HG03469 (cell line): ENCODE measurements at regions not wholly inside any gene's neighbourhood (a gene's known extent, or its start where the extent isn't known, plus 50 kb on each side); places are given as distances from the start of the nearest gene placed in this dataset.
"Not testable (repeated sequence)": the region's sequence is repeated elsewhere in the genome, so short reads cannot be mapped to it uniquely, and the experiment has no call there.

Experiments
- ATAC-seq: cut with Tn5 transposase; IDR thresholded peaks from one replicate; pipeline ENCODE4 v1.9.1; 2021; ENCODE audit warnings: mild to moderate bottlenecking, moderate library complexity, moderate number of reproducible peaks; ENCODE audit not compliant: unreplicated experiment

GRCh38 chr6:90463359-90463758 is 123.5 kb downstream of the MAP3K7 start:
- no peak for ATAC-seq

DNA sequence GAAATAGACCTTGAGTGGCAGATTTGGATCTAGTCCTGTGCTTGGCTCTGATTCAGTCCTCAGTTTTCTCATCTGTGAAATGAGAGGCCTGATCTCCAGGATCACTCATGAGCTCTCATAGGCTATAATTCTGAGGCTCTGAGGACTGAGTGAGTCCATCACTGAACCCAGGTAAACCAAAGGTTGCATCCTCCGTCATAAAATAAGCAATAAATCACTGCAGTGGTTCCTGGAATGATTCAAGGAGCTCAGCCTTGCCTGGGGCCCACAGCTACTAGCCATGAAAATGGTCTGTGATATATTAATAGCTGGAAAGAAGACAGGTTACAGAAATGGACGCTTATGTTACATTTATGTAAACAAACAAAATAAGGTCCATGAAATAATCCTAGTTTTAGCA is 124.8 kb downstream of the MAP3K7 start:
- ATAC-seq = no peak

- ATAC-seq = no peak
Measured at GRCh38 chr6:90461383-90461782, 125.5 kb downstream of the MAP3K7 start.

- no peak for ATAC-seq
Measured at GRCh38 chr6:90460051-90460450, 126.8 kb downstream of the MAP3K7 start.

DNA sequence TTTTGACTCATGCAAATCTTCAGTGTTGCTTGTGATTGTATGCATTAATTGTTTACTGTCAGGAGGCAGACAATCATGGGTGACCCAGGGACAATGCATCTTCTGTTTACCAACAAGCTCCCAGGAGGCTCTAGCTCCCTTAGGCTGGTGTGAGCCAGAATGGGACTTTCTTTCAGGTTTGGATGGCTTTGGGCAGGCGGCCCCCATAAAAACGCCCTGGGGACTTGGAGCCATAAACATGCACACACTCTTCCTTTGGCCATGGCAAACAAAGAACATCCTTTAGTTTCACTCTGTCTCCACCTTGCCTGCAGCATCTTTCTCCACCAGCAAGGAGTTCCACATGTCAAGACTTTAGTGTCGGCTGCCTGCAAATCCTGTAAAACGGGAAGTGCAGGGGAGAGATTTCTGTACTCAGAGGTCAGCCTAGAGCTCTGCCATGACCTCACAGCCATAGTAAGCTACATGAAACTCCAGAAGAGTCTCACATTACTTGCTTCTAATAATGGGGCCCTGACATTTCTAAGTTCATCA is 127.6 kb downstream of the MAP3K7 start:
- ATAC-seq = no peak

DNA sequence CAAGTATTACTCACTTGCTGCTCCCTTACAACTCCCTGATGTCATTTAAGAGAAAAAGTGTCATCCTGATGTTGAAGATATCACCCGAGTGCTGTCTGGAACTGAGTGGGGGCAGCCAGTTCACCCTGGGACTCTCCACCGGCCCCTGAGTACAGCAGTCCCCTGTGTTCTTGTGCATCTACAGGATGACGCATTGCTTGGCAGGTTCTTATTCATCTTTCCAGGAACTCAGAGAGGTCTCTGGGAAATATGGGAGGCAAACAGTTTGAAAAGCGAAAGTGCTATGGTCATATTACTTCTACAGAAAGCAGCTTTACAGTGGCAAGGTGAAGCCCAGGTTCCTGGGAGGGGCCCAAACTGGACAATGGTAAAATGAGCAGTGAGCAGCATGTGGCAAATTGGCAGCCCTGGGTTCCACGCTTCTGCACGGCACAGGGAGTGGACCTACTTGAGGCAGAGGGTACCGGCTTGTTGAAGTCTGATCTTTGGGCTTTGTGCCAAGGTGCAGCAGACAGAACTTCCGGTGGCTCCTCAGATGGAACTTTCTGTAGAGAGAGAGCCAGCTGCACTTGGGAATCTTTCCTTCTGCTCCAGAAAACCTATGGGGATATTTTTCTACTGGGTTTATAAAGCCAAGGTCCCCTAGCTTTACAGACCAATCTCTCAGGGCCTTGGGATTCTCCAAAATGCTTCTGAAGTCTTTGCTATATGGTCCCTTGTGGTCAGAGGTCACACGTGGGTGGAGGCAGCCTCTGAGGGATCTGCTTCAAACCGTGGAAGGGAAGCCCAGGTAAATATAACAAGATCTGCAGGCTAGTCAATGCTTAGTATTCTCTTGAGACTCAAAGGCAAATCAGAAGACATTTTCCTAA is 128.3 kb downstream of the MAP3K7 start:
- no peak for ATAC-seq

GRCh38 chr6:90457867-90458259 is 129.0 kb downstream of the MAP3K7 start:
- ATAC-seq = no peak

- not testable (repeated sequence) for ATAC-seq
Measured at GRCh38 chr6:90456997-90457866, 129.6 kb downstream of the MAP3K7 start.

GRCh38 chr6:90456001-90456400 is 130.9 kb downstream of the MAP3K7 start:
- no peak for ATAC-seq

DNA sequence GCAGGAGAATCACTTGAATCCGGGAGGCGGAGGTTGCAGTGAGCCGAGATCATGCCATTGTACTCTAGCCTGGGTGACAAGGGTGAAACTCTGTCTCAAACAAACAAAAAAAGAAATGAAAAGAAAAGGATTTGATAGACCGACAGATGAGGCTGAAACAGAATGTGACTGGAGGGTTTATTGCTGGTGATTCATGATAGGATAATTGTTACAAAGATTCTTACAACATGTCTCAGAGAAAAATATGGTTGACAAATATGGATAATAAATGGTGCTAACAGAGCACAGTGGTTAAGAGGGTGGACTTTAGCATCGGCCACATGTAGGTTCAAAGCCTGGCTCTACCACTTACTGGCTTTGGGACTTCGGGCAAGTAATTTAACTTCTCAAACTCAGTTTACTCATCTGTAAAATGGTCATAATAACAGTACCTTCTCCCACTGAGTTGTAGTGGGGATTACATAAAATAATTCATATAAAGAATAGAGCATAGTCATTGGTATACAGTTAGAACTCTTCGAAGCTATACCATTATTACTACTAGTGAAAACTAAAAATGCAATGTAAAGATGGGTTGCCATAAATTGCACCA is 131.9 kb downstream of the MAP3K7 start:
- no peak for ATAC-seq

DNA sequence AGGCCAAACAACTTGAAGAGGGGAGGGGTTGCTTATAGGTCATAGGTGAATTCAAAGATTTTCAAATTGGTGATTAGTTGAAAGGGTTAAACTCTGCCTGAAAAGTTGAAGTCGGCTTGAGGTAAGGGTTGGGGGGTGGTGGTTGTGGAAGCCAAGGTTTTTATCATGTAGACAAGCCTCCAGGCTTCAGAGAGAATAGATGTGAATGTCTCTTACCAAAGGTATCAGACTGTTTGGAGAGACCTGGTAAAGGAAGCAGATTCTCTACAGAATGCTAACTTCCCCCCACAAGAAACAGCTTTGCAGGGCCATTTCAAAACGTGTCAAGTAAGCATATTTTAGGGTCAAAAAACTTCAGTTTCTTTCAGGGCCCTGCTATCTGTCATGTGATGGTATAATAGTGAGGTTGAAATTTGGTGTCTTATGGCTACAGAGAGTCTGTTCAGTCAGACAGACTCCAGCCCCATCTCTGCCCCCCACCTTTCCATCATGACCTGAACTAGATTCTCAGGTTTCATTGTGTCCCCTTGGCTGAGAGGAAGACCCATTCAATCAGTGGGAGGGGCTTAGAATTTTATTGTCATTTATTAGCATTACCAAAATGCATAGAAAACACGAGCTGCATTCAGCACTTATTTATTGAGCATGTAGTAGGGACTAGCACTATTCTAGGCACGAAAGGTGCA is 136.5 kb downstream of the MAP3K7 start:
- ATAC-seq = no peak

GRCh38 chr6:90449311-90449710 is 137.6 kb downstream of the MAP3K7 start:
- ATAC-seq = no peak

DNA sequence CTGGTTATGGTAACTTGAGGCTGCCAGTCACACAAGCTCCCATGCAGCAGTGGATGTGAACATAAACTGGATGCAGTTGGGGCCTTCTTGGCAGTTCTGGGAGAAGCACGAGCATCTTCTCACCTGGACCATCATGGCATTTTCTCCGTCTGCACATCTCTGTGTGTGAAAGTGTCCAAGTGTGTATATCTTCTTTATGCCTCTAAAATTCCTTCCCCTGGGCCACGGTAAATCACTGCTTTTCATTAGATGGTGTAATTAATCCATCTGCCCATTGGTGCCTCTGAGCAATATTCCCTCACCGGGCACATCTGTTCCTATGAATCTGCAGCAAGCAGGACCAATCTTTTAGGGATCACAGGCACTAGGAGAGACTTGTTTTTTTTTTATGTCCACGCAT is 138.0 kb downstream of the MAP3K7 start:
- no peak for ATAC-seq

GRCh38 chr6:90446164-90446563 is 140.7 kb downstream of the MAP3K7 start:
- no peak for ATAC-seq

DNA sequence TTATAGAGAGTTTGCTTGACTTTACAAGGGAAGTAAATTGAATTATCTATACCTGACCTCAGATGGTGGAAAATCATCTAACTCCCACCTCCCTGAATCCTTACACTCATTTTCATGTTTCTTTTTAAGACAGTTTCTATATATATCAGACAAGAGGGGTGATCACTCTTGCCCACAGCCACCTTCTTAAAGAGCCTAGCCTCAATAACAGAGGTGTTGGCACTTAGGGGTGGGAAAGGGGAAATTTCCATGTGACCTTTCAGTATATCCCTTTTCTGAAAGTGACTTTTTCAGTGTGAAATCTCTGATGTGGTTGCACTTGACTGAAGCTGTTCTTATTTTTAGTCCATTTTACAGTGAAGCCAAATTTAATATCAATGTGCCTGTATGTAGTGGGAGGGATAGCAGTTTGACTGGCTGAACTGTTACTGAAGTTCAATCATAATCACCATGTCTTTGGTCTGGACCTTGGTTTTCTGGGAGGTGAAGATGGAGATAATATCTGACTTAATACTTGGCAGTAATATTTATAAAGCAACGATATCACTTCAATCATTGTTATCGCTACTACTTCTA is 141.3 kb downstream of the MAP3K7 start:
- ATAC-seq = no peak

DNA sequence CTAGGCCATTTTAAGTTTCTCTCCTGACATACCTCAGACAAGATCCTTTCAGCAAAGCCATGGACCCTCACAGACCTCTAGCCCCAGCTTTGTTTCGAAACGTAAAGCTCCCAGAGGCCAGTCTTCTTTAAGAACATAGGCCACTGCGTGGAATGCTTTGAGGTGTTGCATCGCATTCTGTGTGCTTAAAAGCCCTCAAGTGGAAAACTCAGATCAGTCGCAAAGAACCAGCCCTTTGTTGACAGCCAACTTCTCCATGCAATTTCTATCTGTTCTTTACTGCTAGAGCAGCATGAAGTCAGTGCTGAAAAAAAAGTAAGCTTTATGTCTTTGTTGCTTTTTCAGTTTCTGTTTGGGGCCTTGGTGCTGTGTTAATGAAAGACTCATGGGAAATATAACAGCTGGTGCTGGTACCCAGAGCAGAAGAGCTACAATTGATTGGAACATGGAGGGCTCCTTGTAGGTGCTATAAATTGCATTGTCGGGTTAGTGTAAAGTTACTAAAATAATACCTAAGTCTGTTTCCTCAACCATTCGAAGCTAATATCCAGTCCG is 142.6 kb downstream of the MAP3K7 start:
- ATAC-seq = no peak

DNA sequence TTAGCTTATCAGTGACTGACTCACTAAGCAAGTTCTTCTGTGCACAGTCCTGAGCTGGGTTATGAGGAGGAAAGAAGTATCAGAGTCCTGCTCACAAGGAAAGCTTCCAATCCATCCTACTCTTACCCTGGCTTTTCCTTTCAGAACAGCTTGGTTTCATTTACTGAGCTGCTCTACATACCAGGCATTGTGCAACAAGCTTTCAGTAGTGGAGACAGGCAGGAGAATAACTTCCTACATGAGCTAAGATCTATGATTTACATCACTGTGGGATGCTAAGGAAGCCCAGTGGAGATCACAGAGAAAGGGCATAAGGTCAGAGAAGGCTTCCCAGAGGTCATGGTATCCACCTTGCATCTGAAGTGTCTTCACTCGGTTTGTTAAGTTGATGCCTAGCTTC is 144.5 kb downstream of the MAP3K7 start:
- ATAC-seq = no peak

DNA sequence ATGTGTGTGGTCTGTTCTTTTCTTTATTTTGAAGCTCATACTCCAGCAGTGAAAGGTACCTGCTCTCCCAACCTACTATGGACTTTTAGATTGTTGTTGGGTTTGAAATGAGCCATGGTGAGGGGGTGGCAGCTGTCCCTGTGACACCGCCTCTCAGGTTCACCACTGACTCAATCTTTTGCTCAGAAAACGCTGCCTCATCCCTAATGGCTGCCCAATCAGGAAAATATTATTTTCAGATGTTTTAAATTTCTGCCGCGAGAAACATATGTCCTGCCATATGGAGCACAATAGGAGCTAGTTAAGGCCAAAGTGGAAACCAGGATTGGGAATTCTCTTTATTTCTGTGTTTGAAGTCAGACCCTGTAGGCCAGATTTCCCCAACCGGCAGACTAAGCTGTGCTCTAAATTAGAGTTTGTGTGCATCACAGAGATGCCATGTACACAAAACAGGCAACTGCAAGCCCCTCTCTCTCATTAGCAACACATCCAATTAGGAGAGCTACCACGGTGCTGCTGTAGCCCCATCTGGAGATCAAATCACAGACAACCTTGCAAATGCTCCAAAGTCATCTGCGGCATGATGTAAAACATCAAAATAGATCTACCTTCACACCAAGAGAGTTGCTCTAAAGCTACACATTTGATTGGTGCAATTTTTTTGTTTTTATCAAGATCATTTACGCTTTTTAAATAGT is 144.1 kb upstream of the BACH2 start:
- ATAC-seq = no peak

GRCh38 chr6:90439586-90439985 is 142.9 kb upstream of the BACH2 start:
- ATAC-seq = no peak
